GM19023 (cell line): ENCODE measurements at regions not wholly inside any gene's neighbourhood (a gene's known extent, or its start where the extent isn't known, plus 50 kb on each side); places are given as distances from the start of the nearest gene placed in this dataset.
"Not testable (repeated sequence)": the region's sequence is repeated elsewhere in the genome, so short reads cannot be mapped to it uniquely, and the experiment has no call there.

Source experiments
- ATAC-seq: cut with Tn5 transposase; IDR thresholded peaks from one replicate; pipeline ENCODE4 v1.9.1; 2021; ENCODE audit warnings: mild to moderate bottlenecking, moderate library complexity; ENCODE audit not compliant: unreplicated experiment

DNA sequence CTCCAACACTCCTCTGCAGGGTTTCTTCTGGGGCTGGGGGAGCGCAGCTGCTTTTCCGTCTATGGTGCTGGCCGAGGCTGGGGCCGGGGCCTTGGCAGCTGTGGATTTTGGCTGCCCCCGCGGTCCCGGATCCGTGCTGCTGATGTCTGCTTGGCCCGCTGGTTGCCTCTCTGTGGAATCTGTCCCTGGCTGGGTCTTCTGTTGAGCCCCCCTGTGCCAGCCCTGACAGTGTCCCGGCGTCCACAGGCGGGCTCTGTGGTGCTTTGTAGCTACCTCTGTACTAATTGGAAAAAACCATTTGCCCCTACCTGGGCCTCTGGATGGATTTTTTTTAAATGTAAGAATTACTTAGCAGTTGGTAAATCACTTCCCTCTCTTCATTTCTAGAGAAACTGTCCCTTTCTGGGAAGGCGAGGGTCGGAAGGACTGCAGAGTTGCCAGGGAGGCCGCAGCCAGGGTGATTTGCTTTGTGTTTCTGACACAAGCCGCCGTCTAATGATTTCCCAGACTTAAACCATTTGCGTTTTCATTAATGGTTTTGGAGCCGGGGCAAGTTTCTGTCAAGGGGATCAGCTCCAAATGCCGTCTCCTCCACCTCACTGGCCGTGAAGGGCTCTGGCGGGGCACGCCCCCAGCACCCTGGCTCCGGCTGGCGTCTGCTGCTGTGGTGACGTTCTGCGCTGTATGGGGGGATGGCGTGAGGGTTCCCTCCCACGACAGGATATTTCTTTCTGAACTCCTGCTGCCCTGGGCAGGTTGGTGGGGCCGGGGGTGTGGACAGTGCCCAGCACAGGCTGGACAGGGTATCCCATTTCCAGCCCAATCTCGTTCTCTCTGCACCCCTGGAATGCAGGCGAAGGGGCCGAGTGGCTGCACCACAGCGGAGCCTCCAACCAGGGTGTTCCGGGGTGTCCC lies 201.7 kb downstream of the LAT start:
- not testable (repeated sequence) for ATAC-seq

DNA sequence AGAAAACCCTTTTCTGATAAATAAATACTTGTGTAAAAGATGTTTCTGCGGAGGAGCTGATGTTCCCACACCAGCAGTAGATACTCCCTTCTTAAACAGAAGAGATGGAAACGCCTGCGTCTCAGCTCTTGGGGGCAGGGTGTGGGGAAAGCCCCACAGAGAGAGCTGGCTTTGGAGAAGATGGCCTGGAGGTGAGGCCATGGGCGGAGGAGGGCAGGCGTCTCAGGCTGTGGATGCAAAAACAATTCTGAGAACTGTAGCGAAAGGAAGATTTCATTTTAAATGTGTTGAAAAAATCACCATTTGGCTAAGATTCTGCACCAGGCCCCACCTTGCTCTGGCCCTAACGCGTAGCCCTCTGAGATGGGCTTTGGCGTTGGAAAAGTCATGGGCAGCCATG lies 201.0 kb downstream of the LAT start:
- not testable (repeated sequence) for ATAC-seq

DNA sequence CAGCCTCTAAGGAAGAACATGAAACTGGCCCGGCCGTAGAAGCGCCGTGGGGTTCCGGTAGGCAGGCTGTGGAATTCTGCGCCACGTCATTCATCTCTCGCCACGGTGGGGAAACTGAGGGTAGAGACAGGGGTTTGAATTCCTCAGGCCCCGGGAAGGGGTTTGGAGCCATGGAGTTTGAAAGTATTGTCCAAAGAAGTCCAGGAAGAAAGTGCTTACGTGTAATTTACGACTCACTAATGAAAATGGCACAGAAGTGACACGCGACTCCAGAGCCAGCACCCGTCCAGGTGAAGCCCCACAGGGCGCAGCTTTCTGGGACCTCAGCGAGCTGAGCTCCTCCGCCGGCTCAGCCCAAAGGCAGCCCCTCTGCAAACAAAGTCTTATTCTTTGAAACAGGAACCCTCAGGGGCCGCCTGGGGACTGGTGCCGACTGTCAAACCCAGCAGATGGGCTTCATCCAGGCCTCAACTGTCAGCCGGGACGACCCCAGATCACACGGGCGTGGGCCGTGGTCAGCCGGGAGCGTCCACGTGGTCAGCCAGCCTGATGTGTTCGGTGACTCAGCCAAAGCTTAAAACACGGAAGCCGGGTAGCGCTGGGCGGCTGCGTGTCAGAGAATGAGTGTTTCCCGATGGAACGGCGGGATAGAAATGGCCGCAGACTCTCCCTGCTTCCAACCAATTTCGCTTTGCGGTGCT lies 200.0 kb downstream of the LAT start:
- ATAC-seq = not testable (repeated sequence)

DNA sequence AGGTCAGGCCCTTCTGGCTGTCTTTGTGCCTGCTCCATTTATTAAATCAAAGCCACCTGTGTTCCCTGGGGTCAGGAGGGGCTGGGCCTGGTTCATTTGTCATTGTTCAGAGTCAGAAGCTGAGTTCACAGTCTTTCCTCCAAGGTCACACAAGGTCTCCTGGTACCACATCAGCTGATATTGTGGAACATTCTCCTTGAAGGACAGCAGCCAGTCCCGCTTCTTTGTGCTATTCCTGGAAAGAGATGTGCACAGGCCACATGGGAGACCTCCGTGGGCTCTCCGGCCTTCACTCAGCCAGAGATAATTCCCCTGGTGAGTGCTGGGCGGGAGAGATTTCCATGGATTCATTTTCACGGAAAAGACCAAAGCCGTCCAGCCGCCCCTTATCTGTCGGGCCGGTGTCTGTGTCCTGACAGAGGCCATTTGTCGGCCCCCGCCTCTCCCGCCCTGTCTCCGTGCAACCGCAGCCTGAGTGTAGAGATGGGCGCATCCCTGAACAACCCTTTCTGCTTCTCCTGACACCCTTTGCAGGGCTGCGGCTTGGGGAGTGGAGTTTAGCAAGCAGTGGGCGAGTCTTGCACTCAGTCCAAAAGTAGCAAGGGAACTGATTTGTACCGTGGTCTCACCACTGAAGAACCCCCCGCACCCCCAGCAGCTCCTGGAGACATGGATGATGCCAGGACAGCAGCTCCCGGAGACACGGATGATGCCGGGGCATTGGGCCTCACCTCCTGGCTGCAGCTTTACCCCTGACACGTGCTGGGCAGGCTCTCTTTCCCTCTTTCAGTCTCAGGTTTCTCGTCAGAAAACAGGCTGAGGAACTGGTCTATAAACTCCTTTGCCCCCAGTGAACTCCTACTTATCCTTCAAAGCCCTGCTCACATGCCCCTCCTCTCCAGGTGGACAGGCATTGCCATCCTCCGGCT lies 198.4 kb downstream of the LAT start:
- ATAC-seq = not testable (repeated sequence)

DNA sequence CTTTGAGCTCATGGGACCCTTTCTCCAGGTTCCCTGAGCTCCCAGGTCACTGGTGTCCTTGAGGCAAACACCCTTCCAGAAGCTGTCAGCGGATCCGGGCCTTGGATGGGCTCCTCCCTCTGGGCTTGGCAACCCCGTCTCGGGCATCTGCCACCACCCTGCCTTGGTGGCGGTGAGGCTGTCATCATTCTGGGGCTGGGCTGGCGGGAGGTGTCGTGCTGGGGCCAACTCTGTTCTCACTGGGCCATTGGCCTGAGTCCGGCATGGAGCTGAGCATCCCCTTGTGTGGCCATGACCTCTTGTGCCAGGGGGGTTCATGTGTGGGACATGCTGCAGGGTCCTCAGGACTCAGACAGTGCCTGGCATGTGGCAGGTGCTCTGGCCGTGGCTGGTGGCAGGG lies 197.6 kb downstream of the LAT start:
- ATAC-seq = no peak

DNA sequence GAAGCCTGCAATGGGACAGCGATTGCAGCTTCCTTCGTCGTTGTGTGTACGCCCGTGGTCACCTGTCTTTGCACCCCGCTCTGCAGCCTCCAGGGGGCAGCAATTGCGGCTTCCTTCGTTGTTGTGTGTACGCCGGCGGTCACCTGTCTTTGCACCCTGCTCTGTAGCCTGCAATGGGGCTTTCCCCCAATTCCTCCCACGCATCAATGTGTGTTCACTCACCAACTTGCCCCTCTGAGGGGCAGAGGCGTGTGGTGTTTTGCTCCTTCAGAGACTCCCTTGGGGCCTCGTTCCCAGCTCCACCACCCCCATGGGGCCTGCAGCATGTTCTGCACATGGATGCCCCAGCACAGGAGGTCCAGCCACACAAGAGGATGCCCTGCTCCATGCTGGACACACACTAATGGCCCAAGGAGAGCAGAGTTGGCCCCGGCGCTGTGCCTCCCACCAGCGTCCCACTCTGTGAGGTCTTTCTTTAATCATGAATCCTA lies 197.1 kb downstream of the LAT start:
- ATAC-seq = not testable (repeated sequence)

DNA sequence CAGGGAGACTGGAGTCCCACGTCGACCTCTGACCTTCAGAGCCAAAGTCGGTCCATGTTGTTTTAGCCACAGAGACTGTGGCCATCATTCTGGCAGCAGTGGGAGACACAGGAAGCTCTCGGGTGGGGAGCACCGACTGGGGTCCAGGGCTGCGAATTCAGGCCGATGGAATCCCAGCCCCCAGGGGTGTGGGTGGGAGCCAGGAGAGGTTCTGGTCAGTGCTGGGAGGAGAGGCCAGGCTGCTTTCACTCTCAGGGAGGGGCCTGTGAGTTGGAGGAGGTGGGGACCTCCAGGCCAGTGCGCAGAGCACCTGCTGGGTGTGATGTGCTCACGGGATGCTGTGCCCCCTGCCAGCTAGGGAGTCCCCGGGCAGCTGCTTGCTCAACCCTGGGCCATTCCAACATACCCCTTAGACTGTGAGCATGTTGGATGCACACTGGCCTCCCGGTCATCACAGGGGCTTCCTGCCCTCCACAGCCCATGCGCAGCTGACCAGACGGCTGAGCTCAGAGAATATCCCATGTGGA lies 196.5 kb downstream of the LAT start:
- not testable (repeated sequence) for ATAC-seq

DNA sequence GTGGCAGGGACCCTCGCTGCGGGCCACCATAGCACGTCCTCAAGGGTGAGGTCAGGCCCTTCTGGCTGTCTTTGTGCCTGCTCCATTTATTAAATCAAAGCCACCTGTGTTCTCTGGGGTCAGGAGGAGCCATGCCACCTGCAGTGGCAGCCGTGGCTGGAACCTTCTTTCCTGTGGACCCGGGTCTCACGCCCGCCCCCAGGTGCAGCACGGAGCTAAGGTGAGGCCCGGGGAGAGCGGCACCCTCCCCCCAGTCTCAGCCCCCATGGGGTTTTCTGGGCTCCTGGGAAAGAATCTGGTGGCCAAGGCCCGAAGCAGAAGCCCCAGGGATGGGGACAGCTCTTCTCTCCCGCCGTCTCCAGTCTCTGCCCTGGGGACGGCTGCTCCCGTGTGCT lies 195.4 kb downstream of the LAT start:
- not testable (repeated sequence) for ATAC-seq

DNA sequence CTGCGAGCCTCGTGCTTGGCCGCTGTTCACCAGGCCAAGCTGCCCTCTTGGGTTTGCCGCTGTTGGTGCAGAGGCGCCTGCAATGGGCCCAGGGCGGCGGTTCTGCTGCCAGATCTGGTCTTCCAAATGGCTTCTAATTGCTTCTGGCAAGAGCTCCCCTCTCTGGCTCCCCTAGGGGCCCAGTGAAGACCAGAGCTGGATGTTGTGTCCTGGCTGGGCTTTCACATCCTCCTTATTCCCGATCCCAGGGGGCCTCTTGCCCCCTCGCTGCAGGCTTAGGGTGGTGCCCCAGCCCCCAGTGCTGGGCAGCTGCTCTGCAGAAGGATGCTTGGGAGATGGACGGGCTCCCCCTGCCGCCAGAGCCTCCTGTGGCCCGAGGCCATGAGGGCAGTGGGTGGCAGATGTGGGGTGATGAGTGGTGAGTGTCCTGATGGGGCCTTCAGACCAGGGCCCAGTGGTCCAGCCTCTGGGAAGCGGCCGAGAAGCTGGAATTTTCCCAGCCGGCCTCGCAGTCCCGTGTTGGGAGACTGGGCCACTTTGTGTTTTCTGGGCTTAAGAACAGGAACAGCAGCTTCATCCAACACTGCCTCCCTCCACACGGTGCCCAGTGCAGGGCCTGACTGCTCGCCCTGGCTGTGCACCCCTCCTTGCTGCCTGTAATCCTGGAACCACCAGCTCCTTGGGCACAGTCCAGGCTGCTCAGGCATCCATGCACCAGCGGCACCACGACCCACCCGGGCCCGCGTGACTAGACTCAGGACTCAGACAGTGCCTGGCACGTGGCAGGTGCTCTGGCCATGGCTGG lies 194.8 kb downstream of the LAT start:
- not testable (repeated sequence) for ATAC-seq

DNA sequence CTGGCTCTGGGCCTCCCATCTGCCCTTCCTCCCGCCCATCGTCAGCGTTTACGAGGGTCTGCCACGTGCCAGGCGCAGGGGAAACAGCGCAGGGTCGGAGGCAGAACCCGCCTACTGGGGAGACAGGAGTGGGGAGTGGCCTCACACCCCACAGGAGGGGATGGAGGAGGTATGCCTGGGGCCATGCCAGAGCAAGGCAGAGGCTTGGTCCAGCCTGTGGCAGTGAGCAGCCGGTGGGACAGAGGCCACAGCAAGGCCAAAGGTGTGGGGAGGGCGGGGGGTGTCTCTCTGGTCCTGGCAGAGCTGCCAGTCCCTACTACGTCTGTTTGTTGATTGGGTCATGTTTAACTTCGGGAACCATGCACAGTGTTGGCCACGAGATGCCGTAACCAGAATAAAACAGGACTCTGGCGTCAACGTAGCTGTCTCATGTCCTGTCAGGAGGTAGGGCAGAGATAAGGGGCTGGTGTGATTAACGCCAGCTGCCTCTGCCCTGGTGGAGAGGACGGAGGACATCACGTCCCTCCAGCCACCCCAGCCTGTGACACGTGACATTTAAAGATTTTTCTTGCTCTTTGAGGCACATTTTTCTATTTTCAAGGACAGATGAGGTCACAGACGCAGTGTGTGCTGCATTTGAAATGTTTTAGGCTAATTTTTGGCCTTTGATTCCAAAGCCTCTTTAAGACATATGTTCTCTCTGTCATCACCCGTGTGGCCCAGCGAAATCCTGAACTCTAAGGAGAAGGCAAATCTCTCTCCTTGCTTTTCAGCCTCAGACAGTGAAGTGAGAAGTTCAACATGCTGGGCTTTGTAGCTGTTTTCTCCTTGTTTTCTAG lies 193.3 kb downstream of the LAT start:
- not testable (repeated sequence) for ATAC-seq

DNA sequence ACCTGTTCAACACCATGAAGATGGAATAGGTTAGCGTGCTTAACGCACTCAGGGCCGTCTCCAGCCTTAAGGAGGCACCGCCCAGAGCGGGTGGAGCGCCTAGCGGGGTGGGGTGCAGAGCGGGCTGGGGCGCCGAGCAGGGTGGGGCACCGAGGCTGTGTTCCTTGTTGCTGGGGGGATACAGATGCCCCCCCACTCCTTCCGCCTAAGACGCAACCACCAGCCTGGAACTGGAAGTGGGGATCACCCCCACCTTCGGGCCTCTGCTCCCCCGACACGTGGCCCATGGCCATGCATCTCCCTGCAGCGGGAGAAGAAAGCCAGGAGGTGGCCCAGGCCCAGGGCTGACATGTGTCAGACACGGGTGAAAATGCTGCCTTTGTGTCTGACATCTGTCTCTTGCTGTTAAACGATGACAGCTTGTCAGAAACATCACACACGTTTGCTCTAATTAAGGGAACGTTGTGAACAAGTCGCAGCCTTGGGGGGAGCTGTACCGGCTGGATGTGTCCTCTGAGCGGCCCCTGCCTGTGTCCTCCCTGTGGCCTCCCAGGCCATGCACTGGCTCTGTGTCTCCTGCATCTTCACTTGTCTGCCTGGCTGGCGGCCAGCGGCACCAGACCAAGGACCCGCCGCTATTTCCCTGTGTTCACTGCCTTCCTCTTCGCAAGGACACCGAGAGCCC lies 192.5 kb downstream of the LAT start:
- not testable (repeated sequence) for ATAC-seq

DNA sequence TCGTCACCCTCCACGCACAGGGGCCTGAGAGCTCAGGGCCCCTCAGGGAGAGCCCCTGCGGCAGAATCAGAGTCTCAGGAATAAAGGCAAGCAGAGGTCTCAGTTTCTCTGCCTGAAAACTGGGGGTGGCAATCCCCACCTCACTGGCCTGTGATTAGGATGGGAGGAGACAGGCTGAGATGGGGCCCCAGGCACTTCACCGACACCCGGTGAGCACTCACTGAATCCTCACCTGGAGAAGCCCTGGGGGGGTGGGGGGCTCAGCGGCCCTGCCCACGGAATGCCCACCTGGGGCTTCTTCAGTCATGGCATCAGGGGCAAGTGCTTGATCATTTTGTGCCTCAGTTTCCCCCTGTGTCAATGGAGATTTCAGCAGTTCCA lies 192.0 kb downstream of the LAT start:
- not testable (repeated sequence) for ATAC-seq

DNA sequence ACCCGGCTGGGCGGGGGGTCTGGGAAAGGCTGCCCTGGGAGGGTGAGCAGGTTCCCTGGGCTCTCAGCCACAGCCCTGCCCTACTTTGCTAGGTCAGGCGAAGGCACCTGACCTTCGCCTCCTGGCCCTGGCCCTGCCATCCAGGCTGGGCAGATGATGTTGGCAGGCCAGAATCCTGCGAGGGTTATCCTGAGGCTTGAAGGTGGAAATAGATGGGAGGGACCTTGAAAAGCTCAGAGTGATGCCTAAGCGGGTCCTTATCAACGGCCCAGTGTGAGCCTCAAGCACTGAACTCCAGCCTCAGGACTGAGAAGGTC lies 191.3 kb downstream of the LAT start:
- ATAC-seq = not testable (repeated sequence)

DNA sequence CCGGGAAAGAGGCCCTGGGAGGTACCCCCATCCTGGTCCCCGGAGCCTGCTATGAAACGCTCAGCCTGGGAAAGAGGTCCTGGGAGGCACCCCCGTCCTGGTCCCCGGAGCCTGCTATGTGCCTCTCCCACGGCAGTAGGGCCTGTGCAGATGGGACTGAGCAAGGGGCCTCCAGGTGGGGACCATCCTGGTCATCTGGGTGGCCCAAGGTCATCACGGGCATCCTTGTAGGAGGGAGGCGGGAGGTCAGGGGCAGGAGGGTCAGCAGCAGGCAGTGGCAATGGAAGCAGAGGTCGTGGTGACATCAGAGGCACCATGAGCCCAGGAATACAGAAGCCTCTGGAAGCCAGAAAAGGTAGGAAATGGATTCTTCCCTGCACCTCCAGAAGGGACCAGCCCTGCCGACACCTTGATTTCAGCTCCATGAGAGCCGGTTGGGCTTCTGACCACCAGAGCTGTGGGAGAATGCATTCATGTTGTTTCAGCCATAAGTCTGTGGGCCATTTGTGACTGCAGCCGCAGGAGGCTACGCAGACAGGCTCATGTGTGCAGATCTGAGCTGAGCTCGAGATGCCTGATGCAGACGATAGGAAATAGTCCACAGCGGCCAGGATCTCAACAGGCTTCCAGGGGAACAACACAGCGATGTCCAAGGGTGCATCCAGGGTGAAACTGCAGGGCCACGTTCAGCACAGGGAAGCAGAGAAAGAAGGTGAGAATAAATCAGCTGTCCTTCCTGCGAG lies 190.7 kb downstream of the LAT start:
- ATAC-seq = not testable (repeated sequence)

DNA sequence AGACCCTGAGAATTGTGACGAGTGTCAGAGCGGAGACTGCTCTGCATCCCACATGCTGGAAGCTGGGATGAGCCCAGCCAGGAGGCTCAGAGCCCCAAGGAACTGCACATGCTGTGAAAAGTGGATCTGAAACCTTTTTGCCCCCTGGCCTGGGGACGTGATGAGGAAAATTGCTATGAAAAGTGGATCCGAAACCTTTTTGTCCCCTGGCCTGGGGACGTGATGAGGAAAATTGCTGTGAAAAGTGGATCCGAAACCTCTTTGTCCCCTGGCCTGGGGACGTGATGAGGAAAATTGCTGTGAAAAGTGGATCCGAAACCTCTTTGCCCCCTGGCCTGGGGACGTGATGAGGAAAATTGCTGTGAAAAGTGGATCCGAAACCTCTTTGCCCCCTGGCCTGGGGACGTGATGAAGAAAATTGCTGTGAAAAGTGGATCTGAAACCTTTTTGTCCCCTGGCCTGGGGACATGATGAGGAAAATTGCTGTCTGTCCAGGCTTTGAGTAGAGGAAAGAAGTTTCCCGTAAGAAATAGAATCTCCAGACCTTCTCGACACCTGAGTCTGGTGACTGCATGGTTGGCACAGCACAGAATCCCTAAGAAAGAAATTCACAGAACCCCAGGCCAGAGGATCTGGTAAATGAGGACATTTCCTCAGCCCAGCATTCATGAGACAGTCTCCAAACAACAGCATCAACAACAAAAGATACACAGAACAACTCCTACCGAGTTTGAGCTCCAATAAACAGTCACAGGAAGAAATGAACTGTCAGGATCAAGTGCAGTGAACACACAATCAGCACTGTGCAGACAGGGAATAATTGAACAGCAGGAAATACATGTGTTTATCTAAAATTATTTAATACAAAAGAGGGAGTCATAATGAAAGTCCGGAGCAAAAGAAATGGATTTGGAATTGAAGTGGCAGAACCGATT lies 188.8 kb downstream of the LAT start:
- not testable (repeated sequence) for ATAC-seq

DNA sequence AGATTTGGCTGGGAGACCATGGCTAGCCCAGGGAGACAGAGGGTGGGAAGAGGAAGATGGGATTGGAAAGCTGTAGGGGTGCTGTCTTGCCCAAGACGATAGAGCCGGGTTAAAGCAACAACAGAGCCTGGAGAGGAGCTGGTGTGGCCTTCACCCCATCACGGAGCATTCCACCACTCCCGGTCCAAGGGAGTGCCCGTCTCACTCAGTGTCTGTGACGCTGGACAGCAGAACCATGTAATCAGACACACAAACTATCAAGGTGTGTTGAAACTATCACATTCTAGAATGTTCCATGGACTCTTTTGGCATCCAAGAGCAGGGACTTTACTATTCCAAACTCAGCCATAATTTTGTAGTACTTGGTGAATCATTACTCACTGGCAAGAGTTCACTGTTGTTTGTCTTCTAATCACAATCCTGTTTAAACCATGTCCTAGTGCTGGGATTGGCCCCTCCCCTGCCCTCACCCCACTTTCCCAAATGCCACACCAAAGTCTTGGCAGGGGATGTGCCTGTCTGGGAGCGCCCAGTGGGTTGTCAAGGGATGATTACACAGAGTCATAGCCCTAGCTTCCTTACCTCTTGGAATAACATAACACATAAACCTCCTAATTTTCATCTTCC lies 187.4 kb downstream of the LAT start:
- ATAC-seq = not testable (repeated sequence)
